Mesendoderm (in vitro differentiated cells): ENCODE measurements at regions not wholly inside any gene's neighbourhood (a gene's known extent, or its start where the extent isn't known, plus 50 kb on each side); places are given as distances from the start of the nearest gene placed in this dataset.
A peak's percentile ranks its signal among the peaks of the same experiment; 100 is the strongest.
"Not testable (repeated sequence)": the region's sequence is repeated elsewhere in the genome, so short reads cannot be mapped to it uniquely, and the experiment has no call there.

Experiments
- DNase-seq: peaks from one replicate; pipeline ENCODE4 v3.0.0; 2013
- H2AK5ac ChIP-seq: 2 replicates; pipeline ENCODE4 v1.6.1; 2013; ENCODE audit warnings: low read length, inconsistent platforms
- H2BK120ac ChIP-seq: 2 replicates; pipeline ENCODE4 v1.6.1; 2013; ENCODE audit warnings: low read depth, mild to moderate bottlenecking, low read length, moderate library complexity, mixed read lengths
- H2BK15ac ChIP-seq: replicated peaks from 2 replicates; pipeline ENCODE4 v1.6.1; 2013; ENCODE audit warnings: low read depth, mild to moderate bottlenecking, moderate library complexity
- H2BK5ac ChIP-seq: 2 replicates; pipeline ENCODE4 v1.6.1; 2013; ENCODE audit warnings: low read length, inconsistent platforms
- H3K18ac ChIP-seq: 2 replicates; pipeline ENCODE4 v1.6.1; 2013; ENCODE audit warnings: mild to moderate bottlenecking, low read length, mixed read lengths
- H3K23ac ChIP-seq: one replicate; pipeline ENCODE4 v1.6.1; 2013; ENCODE audit warnings: low read length
- H3K27ac ChIP-seq: 2 replicates; pipeline ENCODE4 v1.5.1; 2013; ENCODE audit warnings: low read depth, mild to moderate bottlenecking, inconsistent platforms, low read length, moderate library complexity
- H3K27me3 ChIP-seq: 2 replicates; pipeline ENCODE4 v1.6.1; 2013; ENCODE audit warnings: low read length, control low read depth, mild to moderate bottlenecking, inconsistent platforms; ENCODE audit not compliant: insufficient read depth, poor library complexity
- H3K36me3 ChIP-seq: 2 replicates; pipeline ENCODE4 v1.6.1; 2013; ENCODE audit warnings: low read length, inconsistent platforms; ENCODE audit not compliant: control insufficient read depth, insufficient read depth
- H3K4ac ChIP-seq: one replicate; pipeline ENCODE4 v1.6.1; 2013; ENCODE audit warnings: low read depth, mild to moderate bottlenecking, low read length, moderate library complexity
- H3K4me1 ChIP-seq: 2 replicates; pipeline ENCODE4 v1.6.1; 2013; ENCODE audit warnings: low read depth, low read length, inconsistent platforms; ENCODE audit not compliant: control insufficient read depth
- H3K4me2 ChIP-seq: 2 replicates; pipeline ENCODE4 v1.6.1; 2013; ENCODE audit warnings: low read length
- H3K4me3 ChIP-seq: 2 replicates; pipeline ENCODE4 v1.5.1; 2013; ENCODE audit warnings: mild to moderate bottlenecking, low read length
- H3K56ac ChIP-seq: one replicate; pipeline ENCODE4 v1.6.1; 2013; ENCODE audit warnings: low read length
- H3K79me1 ChIP-seq: 2 replicates; pipeline ENCODE4 v1.6.1; 2013; ENCODE audit warnings: low read length, inconsistent platforms
- H3K79me2 ChIP-seq: 2 replicates; pipeline ENCODE4 v1.6.1; 2013; ENCODE audit warnings: mild to moderate bottlenecking, low read length; ENCODE audit not compliant: control insufficient read depth, insufficient read depth
- H3K9ac ChIP-seq: 2 replicates; pipeline ENCODE4 v1.6.1; 2013; ENCODE audit warnings: low read length, inconsistent platforms
- H4K5ac ChIP-seq: one replicate; pipeline ENCODE4 v1.6.1; 2013; ENCODE audit warnings: low read length
- H4K8ac ChIP-seq: one replicate; pipeline ENCODE4 v1.6.1; 2013; ENCODE audit warnings: low read depth, mild to moderate bottlenecking, control low read depth, low read length, moderate library complexity
- WGBS: extraction: QIAGEN DNeasy Blood & Tissue Kit; methylation state at CpG from one replicate; pipeline ENCODE4 v1.1.7; 2013; ENCODE audit warnings: low lambda C conversion rate, missing lambda C conversion rate; ENCODE audit not compliant: insufficient coverage; ENCODE audit errors: extremely low coverage; 5-methylcytosine and 5-hydroxymethylcytosine counted together

DNA sequence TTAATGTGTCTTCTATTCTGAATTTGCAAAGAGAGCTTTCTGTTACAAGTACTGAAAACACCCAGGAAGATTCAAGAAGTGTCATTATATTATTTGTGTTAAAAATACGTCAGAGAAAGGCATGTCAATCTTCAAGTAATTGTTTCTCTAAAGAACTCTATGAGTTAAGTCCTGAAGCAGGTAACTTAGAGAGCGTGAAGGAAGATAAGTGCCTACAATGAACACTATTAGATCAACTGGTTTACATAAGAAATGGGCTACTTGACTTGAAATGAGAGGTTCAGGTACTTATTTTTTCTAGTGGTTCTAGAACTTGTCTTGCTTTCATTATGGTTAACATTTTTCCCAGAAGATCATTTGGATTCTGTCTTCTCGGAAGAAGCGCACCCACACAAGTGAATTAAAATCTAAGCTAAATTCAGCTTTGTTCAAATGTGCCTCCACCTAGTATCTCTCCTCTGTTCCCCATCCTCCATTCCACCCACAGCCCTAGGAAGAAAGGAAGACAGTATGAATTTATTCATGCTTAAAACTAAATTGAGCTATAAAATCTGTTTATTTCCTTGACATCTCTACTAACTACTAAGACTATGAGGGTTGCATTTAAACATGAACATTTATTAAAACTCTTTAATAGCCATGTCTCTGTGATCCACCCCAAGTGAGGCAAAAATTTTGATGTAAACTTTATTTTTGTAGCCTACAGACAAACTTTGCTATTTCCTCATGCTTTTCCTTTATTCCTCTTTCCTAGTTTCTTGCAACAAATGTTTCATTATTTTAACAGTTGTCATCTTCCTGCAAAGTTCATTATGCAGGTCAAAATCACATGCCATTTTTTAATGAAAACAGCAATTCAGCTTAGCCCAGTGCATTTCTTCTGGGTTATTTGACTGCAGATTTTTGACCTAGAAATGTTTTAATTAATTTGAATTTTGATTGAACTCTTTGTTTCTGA is 206.8 kb downstream of the KCNJ2 start:
- no peak overlapping the region for H3K4me3 ChIP-seq
- H2BK5ac ChIP-seq, result no peak overlapping the region
- H3K56ac ChIP-seq, result no peak overlapping the region
- no peak overlapping the region for H4K8ac ChIP-seq
- DNase-seq, result no peak
- no peak overlapping the region for H3K23ac ChIP-seq
- H3K4me1 ChIP-seq, result no peaks in the 10 kb centered on the region
- no peak overlapping the region for H3K18ac ChIP-seq
- H3K79me2 ChIP-seq, result no peaks in the 10 kb centered on the region
- H3K79me1 ChIP-seq, result no peaks in the 10 kb centered on the region
- no peak overlapping the region for H3K4me2 ChIP-seq
- no peak overlapping the region for H3K4ac ChIP-seq
- no peak overlapping the region for H2BK15ac ChIP-seq
- H3K27ac ChIP-seq, result no peak overlapping the region
- no CpG with 5 or more reads among the region's 4 CpGs for WGBS
- no peak overlapping the region for H2AK5ac ChIP-seq
- H3K9ac ChIP-seq, result no peak overlapping the region
- H4K5ac ChIP-seq, result no peak overlapping the region
- H3K36me3 ChIP-seq, result no peaks in the 10 kb centered on the region
- no peaks in the 10 kb centered on the region for H3K27me3 ChIP-seq
- H2BK120ac ChIP-seq, result no peak overlapping the region

DNA sequence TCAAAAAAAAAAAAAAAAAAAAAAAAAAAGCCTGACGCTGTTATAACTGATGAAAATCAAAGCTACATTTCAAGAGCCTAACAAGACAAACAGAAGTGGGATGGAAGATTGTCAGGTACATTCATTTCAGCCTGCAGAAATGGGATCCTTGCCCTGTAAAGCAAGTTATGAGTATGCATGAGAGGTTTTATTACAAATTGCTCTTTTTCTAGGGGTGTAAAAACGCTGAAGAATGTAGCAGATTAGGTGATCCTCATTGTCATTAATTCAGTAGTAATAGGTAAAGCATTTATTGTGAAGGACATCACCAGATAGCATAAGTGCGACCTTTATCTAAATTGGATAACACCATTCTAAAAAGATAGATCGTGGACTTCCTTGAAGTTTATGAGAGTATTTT is 208.3 kb downstream of the KCNJ2 start:
- Histone ChIP-seq H3K56ac (no peak overlapping the region), H2BK5ac (no peak overlapping the region), H3K79me1 (no peaks in the 10 kb centered on the region), H3K36me3 (no peaks in the 10 kb centered on the region), H3K79me2 (no peaks in the 10 kb centered on the region), H3K9ac (no peak overlapping the region), H2BK120ac (no peak overlapping the region), H3K23ac (no peak overlapping the region), H2BK15ac (no peak overlapping the region), H3K4me1 (no peaks in the 10 kb centered on the region), H3K27ac (no peak overlapping the region), H2AK5ac (no peak overlapping the region), H3K18ac (no peak overlapping the region), H3K4ac (no peak overlapping the region), H4K5ac (no peak overlapping the region), H3K4me3 (no peak overlapping the region), H3K27me3 (no peaks in the 10 kb centered on the region), H4K8ac (no peak overlapping the region), H3K4me2 (no peak overlapping the region)
- peak; percentile 79 for DNase-seq
- WGBS, result no CpG with 5 or more reads among the region's 4 CpGs

DNA sequence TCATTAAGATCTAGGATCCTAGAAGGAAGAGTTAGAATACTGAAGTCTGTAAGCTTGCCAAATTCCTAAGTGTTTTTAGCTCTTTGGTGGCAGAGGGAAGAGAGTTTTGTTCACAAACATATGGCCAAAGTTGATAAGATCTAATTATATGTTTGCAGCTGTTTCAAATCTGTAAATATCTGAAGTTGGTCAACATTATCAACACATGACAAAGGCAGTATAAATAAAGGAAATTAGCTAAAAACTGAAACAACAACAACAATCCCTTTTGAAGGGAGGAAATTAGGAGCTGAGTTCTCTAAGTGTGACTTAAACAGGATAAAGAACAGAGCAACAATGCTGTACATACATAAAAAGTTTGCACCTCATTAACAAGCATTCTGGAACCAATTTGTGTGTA is 208.7 kb downstream of the KCNJ2 start:
- H2BK5ac ChIP-seq, result no peak overlapping the region
- no peak overlapping the region for H3K27ac ChIP-seq
- no peak overlapping the region for H2BK120ac ChIP-seq
- no peaks in the 10 kb centered on the region for H3K79me1 ChIP-seq
- no peak overlapping the region for H3K4me3 ChIP-seq
- H3K4ac ChIP-seq, result no peak overlapping the region
- H3K27me3 ChIP-seq, result no peaks in the 10 kb centered on the region
- H2AK5ac ChIP-seq, result no peak overlapping the region
- H3K56ac ChIP-seq, result no peak overlapping the region
- H3K9ac ChIP-seq, result no peak overlapping the region
- no peak overlapping the region for H2BK15ac ChIP-seq
- H3K4me2 ChIP-seq, result no peak overlapping the region
- H3K36me3 ChIP-seq, result no peaks in the 10 kb centered on the region
- DNase-seq, result no peak
- no peak overlapping the region for H3K23ac ChIP-seq
- no peak overlapping the region for H3K18ac ChIP-seq
- H3K79me2 ChIP-seq, result no peaks in the 10 kb centered on the region
- no peak overlapping the region for H4K8ac ChIP-seq
- no peak overlapping the region for H4K5ac ChIP-seq
- H3K4me1 ChIP-seq, result no peaks in the 10 kb centered on the region

DNA sequence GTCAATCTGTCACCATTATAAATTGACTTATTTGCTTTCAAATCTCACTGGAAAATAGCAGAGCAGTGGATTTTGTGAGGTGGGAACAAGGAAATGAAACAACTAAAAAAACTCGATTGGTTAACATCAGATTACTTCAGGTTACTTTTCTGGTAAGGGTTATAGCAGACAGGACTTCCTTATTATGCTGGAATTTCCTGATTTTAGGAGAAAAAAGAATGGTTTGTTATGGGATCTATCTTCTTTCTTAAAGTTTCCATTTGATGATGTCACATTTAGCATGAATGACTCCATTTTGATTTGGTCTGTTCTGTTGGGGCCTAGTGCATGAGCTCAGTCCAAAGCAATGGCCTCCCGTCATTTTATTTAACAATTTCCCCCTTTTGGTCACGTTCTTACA is 210.6 kb downstream of the KCNJ2 start:
- Histone ChIP-seq H2BK15ac (no peak overlapping the region), H3K9ac (no peak overlapping the region)
- WGBS, result no CpG with 5 or more reads among the region's 3 CpGs

DNA sequence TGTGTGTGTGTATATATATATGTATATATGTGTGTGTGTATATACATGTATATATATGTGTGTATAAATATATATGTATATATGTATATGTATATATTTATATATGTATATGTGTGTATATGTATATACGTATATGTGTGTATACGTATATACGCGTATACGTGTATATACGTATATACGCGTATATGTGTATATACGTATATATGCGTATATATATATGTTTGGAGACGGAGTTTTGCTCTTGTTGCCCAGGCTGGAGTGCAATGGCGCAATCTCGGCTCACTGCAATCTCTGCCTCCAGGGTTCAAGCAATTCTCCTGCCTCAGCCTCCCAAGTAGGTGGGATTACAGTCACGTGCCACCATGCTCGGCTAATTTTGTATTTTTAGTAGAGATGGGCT is 212.6 kb downstream of the KCNJ2 start:
- not testable (repeated sequence) for H3K4me1 ChIP-seq, H4K5ac ChIP-seq, H3K4me3 ChIP-seq, H3K4me2 ChIP-seq, H2BK120ac ChIP-seq, DNase-seq, H4K8ac ChIP-seq, H3K79me2 ChIP-seq, H3K27ac ChIP-seq, H2AK5ac ChIP-seq, H3K23ac ChIP-seq, H3K9ac ChIP-seq, H3K4ac ChIP-seq, H3K79me1 ChIP-seq, H3K27me3 ChIP-seq, H2BK5ac ChIP-seq, H3K18ac ChIP-seq, H2BK15ac ChIP-seq, H3K36me3 ChIP-seq, H3K56ac ChIP-seq
- WGBS, result 100% methylated on average over 10 of the region's 15 CpGs

More for the DNA sequence above, 210.6 kb downstream of the KCNJ2 start:
- Histone ChIP-seq H2BK120ac (no peak overlapping the region), H3K36me3 (no peaks in the 10 kb centered on the region), H3K56ac (no peak overlapping the region), H3K4me3 (no peak overlapping the region), H3K4ac (no peak overlapping the region), H3K79me1 (no peaks in the 10 kb centered on the region), H3K23ac (no peak overlapping the region), H4K8ac (no peak overlapping the region), H4K5ac (no peak overlapping the region), H2BK5ac (no peak overlapping the region), H3K27ac (no peak overlapping the region), H3K18ac (no peak overlapping the region), H3K27me3 (no peaks in the 10 kb centered on the region), H3K4me1 (no peaks in the 10 kb centered on the region), H3K4me2 (no peak overlapping the region), H3K79me2 (no peaks in the 10 kb centered on the region), H2AK5ac (no peak overlapping the region)
- no peak for DNase-seq

DNA sequence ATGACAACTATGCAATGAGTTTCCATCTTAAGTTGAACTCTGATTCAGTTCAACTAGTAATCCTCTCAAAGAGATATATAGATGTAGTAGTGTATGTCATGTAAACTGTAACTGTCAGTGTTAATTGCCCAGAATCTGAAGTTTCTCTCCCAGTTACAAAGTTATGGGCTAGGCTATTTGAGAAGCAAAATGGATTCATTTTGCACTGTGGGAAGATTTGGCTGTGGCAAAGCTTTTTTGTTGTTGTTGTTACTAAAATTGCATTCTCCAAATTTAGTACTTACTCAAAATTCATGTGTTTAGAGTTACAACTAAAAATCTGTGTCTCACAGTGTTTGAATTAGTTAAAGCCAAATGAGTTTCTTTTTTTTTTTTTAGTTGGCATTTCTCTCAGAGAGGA is 219.0 kb downstream of the KCNJ2 start:
- no peak overlapping the region for H2BK5ac ChIP-seq
- H3K4me2 ChIP-seq, result no peak overlapping the region
- no peaks in the 10 kb centered on the region for H3K79me2 ChIP-seq
- H3K4ac ChIP-seq, result no peak overlapping the region
- H3K9ac ChIP-seq, result no peak overlapping the region
- no peak overlapping the region for H2AK5ac ChIP-seq
- H3K27ac ChIP-seq, result no peak overlapping the region
- no peak overlapping the region for H2BK120ac ChIP-seq
- H3K56ac ChIP-seq, result no peak overlapping the region
- H3K36me3 ChIP-seq, result no peaks in the 10 kb centered on the region
- H3K23ac ChIP-seq, result no peak overlapping the region
- H2BK15ac ChIP-seq, result no peak overlapping the region
- H3K4me3 ChIP-seq, result no peak overlapping the region
- no peaks in the 10 kb centered on the region for H3K79me1 ChIP-seq
- no peak overlapping the region for H4K5ac ChIP-seq
- H3K4me1 ChIP-seq, result no peaks in the 10 kb centered on the region
- no peaks in the 10 kb centered on the region for H3K27me3 ChIP-seq
- no peak overlapping the region for H4K8ac ChIP-seq
- no peak for DNase-seq
- H3K18ac ChIP-seq, result no peak overlapping the region
